HG02943 (cell line): ENCODE measurements at regions not wholly inside any gene's neighbourhood (a gene's known extent, or its start where the extent isn't known, plus 50 kb on each side); places are given as distances from the start of the nearest gene placed in this dataset.
"Not testable (repeated sequence)": the region's sequence is repeated elsewhere in the genome, so short reads cannot be mapped to it uniquely, and the experiment has no call there.

Source experiments
- ATAC-seq: cut with Tn5 transposase; IDR thresholded peaks from one replicate; pipeline ENCODE4 v1.9.1; 2021; ENCODE audit warnings: mild to moderate bottlenecking, low read depth, moderate library complexity; ENCODE audit not compliant: unreplicated experiment

- ATAC-seq, result no peak
Measured at GRCh38 chr20:53734006-53734688, 140.5 kb upstream of the ZNF217 start.

- ATAC-seq, result no peak
Measured at GRCh38 chr20:53731595-53731994, 138.0 kb upstream of the ZNF217 start.

- no peak for ATAC-seq
Measured at GRCh38 chr20:53728359-53728758, 134.7 kb upstream of the ZNF217 start.

GRCh38 chr20:53727239-53727638, 133.6 kb upstream of the ZNF217 start:
- not testable (repeated sequence) for ATAC-seq

- ATAC-seq, result no peak
Measured at GRCh38 chr20:53725575-53725970, 131.9 kb upstream of the ZNF217 start.

- ATAC-seq, result no peak
Measured at GRCh38 chr20:53723621-53724020, 130.0 kb upstream of the ZNF217 start.

- no peak for ATAC-seq
Measured at GRCh38 chr20:53723045-53723444, 129.4 kb upstream of the ZNF217 start.

GRCh38 chr20:53722515-53723036, 128.9 kb upstream of the ZNF217 start:
- no peak for ATAC-seq

GRCh38 chr20:53721445-53721963, 127.9 kb upstream of the ZNF217 start:
- ATAC-seq, result not testable (repeated sequence)

GRCh38 chr20:53719171-53719803, 125.6 kb upstream of the ZNF217 start:
- ATAC-seq, result not testable (repeated sequence)

GRCh38 chr20:53718142-53719021, 124.7 kb upstream of the ZNF217 start:
- no peak for ATAC-seq

GRCh38 chr20:53716395-53716794, 122.8 kb upstream of the ZNF217 start:
- no peak for ATAC-seq

GRCh38 chr20:53714524-53714923, 120.9 kb upstream of the ZNF217 start:
- ATAC-seq, result no peak

GRCh38 chr20:53713328-53714056, 119.9 kb upstream of the ZNF217 start:
- no peak for ATAC-seq

- no peak for ATAC-seq
Measured at GRCh38 chr20:53712212-53712977, 118.8 kb upstream of the ZNF217 start.

GRCh38 chr20:53711333-53712211, 117.9 kb upstream of the ZNF217 start:
- ATAC-seq, result no peak

GRCh38 chr20:53708129-53708968, 114.7 kb upstream of the ZNF217 start:
- no peak for ATAC-seq
